PC-3 (cell line): ENCODE measurements at regions not wholly inside any gene's neighbourhood (a gene's known extent, or its start where the extent isn't known, plus 50 kb on each side); places are given as distances from the start of the nearest gene placed in this dataset.

Source experiments
- ATAC-seq: fragments of 200-7000 bp; cut with Tn5 transposase; 2 replicates; pipeline ENCODE4 v1.9.1; 2020; ENCODE audit warnings: mild to moderate bottlenecking, moderate library complexity
- BruUV-seq: library from RNA; stranded (reverse); fragments of 400-500 nt; replicated peaks from 2 replicates; lab custom pipeline; 2021; lab: Mats Ljungman, UMichigan
- CTCF ChIA-PET: fragments of 300-600 bp; sonication (Branson Sonifier 250); formaldehyde crosslinking; loops from one replicate; lab custom pipeline; 2022; ENCODE audit warnings: antibody characterized with exemption; lab: Charles Lee
- POLR2A ChIA-PET: fragments of 300-600 bp; sonication (Branson Sonifier 250); formaldehyde crosslinking; loops from one replicate; lab custom pipeline; 2022; ENCODE audit warnings: antibody characterized with exemption; ENCODE audit not compliant: unreplicated experiment; lab: Charles Lee
- DNase-seq: peaks from one replicate; pipeline ENCODE4 v3.0.0-alpha.2; 2015
- H2AFZ ChIP-seq: fragments of 300-600 bp; sonication (generic); 2 replicates; pipeline ENCODE4 v1.6.0; 2016; ENCODE audit warnings: antibody characterized with exemption, low read length
- H3F3A ChIP-seq: fragments of 300-600 bp; sonication (generic); one replicate; pipeline ENCODE4 v1.6.0; 2017; ENCODE audit warnings: antibody characterized with exemption, low read length, control low read depth, mild to moderate bottlenecking; ENCODE audit not compliant: unreplicated experiment
- H3K27ac ChIP-seq: fragments of 300-600 bp; sonication (generic); 2 replicates; pipeline ENCODE4 v1.5.1; 2016; ENCODE audit warnings: mild to moderate bottlenecking, low read length
- H3K27me3 ChIP-seq: fragments of 300-600 bp; sonication (generic); 2 replicates; pipeline ENCODE4 v1.6.1; 2016; ENCODE audit warnings: low read length, mixed read lengths
- H3K36me3 ChIP-seq: fragments of 300-600 bp; sonication (generic); 2 replicates; pipeline ENCODE4 v1.6.1; 2016; ENCODE audit warnings: low read depth, mixed run types, low read length, mixed read lengths
- H3K4me1 ChIP-seq: fragments of 300-600 bp; sonication (generic); 2 replicates; pipeline ENCODE4 v1.5.1; 2016; ENCODE audit warnings: low read length; ENCODE audit not compliant: insufficient read depth
- H3K4me2 ChIP-seq: fragments of 300-600 bp; sonication (generic); 2 replicates; pipeline ENCODE4 v1.6.0; 2016; ENCODE audit warnings: low read length
- H3K4me3 ChIP-seq: fragments of 300-600 bp; sonication (generic); 2 replicates; pipeline ENCODE4 v1.5.1; 2016; ENCODE audit warnings: mild to moderate bottlenecking, low read length, mixed read lengths
- H3K79me2 ChIP-seq: fragments of 300-600 bp; sonication (generic); 2 replicates; pipeline ENCODE4 v1.6.1; 2017; ENCODE audit warnings: low read length, mixed read lengths
- H3K9ac ChIP-seq: fragments of 300-600 bp; sonication (generic); 2 replicates; pipeline ENCODE4 v1.6.0; 2016; ENCODE audit warnings: mild to moderate bottlenecking, low read length
- H3K9me2 ChIP-seq: fragments of 300-600 bp; sonication (generic); replicated peaks from 2 replicates; pipeline ENCODE4 v1.6.1; 2016; ENCODE audit warnings: mixed run types, low read length, mixed read lengths
- H3K9me3 ChIP-seq: fragments of 300-600 bp; sonication (generic); 2 replicates; pipeline ENCODE4 v1.6.1; 2016; ENCODE audit warnings: low read length, mixed read lengths
- H4K20me1 ChIP-seq: fragments of 300-600 bp; sonication (generic); 2 replicates; pipeline ENCODE4 v1.6.1; 2016; ENCODE audit warnings: low read length, mixed read lengths
- EZH2 ChIP-seq: fragments of 300-600 bp; sonication (generic); IDR thresholded peaks from one replicate; pipeline ENCODE4 v1.6.1; 2017; ENCODE audit warnings: antibody characterized with exemption, mild to moderate bottlenecking, low read length; ENCODE audit not compliant: unreplicated experiment
- EZH2phosphoT487 ChIP-seq: fragments of 300-600 bp; sonication (generic); IDR thresholded peaks from 2 replicates; pipeline ENCODE4 v1.6.1; 2018; ENCODE audit warnings: mild to moderate bottlenecking, antibody characterized with exemption, low read length, borderline replicate concordance
- intact Hi-C: fragments of 100-400 bp; cut with micrococcal nuclease; formaldehyde crosslinking; loops from 2 replicates; pipeline ENCODE4 v1.9.0; 2023
- TF ChIP-seq, protein P1 (sequence below): fragments of 300-600 bp; sonication (generic); conservative IDR thresholded peaks from 2 replicates; pipeline ENCODE4 v1.5.1; 2017; ENCODE audit warnings: antibody characterized with exemption, low read depth, mild to moderate bottlenecking, low read length

DNA sequence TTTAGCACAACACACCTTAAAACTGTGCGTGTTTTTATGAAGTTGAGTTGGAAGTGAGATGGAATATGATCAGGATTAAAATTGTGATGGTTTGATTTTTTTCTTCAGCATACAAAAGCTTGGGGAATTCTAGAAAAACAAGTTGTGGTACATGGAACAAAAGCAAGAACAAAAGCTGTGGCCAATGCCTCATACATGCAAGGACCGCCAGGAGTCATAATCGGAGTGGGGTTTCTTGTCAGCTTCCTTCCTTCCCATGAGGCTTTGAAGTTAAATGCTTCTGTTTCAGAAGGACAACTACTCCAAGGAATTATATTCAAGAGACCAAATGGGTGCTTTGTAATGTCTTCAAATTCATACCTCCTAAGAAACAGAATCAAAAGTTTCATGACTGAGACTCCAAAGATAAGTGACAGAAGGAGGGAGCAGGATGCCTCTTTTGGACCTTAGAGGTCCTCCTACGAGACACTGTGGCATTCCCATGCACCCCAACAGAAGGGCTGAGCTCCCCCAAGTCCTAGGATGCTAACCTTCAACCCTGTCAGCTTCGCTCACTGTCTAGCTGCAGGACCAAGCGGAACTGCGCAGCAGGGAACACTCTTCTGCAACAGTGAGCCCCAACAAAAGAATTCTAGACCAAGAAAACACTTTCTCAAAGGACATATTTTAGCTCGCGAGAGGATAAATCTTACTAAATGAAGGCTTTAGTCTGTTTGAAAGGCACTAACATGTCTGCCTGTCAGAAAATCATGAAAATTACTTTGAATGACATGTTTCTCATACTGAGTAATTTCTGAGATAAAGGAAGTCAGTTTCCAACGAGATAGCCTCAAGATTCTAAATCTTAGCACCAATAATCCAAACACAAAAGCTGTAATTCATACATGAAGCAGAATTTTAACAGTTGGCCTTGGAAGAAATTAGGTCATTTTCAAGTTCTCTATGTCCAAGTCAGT lies 108.5 kb upstream of the NHSL1 start:
- Histone ChIP-seq H3K4me2 (no peak overlapping the region), H3K79me2 (no peaks in the 10 kb centered on the region)
- POLR2A ChIA-PET, result no interaction called here

DNA sequence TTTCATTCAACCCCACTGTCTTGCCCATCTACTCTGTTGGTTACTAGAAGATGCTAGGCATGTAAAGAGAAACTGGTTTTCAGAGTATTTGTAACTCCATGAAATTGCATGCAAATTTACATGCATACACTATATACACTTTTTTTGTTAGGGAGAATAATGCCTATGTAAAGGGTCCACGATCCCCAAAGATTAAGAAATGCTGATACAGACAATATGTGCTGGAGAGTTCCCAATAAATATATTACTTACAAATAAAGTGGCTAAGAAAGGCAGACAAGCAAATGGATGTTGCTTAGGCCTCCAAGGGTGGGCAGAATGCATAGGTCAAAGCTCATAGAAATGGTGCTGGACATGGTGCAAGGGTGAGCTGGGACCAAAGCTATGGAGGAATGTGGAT lies 109.6 kb upstream of the NHSL1 start:
- H2AFZ ChIP-seq, result no peak overlapping the region
- intact Hi-C loops, result no loop called here
- H3K4me1 ChIP-seq, result no peaks in the 10 kb centered on the region
- no peaks in the 10 kb centered on the region for H4K20me1 ChIP-seq
- H3K79me2 ChIP-seq, result no peaks in the 10 kb centered on the region
- DNase-seq (no peak), ATAC-seq (no peak)
- H3K27ac ChIP-seq, result no peak overlapping the region
- no peaks in the 10 kb centered on the region for H3K27me3 ChIP-seq
- BruUV-seq, result no TSS peak
- ChIA-PET CTCF (no interaction called here), POLR2A (no interaction called here)
- H3F3A ChIP-seq, result no peaks in the 10 kb centered on the region
- H3K4me2 ChIP-seq, result no peak overlapping the region
- no peak overlapping the region for H3K4me3 ChIP-seq
- H3K36me3 ChIP-seq, result no peaks in the 10 kb centered on the region
- no peak overlapping the region for H3K9ac ChIP-seq
- no peaks in the 10 kb centered on the region for H3K9me3 ChIP-seq
- no peaks in the 10 kb centered on the region for H3K9me2 ChIP-seq
- TF ChIP-seq, protein P1, sequence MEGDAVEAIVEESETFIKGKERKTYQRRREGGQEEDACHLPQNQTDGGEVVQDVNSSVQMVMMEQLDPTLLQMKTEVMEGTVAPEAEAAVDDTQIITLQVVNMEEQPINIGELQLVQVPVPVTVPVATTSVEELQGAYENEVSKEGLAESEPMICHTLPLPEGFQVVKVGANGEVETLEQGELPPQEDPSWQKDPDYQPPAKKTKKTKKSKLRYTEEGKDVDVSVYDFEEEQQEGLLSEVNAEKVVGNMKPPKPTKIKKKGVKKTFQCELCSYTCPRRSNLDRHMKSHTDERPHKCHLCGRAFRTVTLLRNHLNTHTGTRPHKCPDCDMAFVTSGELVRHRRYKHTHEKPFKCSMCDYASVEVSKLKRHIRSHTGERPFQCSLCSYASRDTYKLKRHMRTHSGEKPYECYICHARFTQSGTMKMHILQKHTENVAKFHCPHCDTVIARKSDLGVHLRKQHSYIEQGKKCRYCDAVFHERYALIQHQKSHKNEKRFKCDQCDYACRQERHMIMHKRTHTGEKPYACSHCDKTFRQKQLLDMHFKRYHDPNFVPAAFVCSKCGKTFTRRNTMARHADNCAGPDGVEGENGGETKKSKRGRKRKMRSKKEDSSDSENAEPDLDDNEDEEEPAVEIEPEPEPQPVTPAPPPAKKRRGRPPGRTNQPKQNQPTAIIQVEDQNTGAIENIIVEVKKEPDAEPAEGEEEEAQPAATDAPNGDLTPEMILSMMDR, result no peak
- TF ChIP-seq EZH2phosphoT487 (no peak), EZH2 (no peak)

More for the DNA sequence above, 108.5 kb upstream of the NHSL1 start:
- H3K27ac ChIP-seq, result no peak overlapping the region
- H3K9me3 ChIP-seq, result no peaks in the 10 kb centered on the region
- H3K4me1 ChIP-seq, result no peaks in the 10 kb centered on the region
- CTCF ChIA-PET, result no interaction called here
- ATAC-seq (no peak), DNase-seq (no peak)
- H4K20me1 ChIP-seq, result no peaks in the 10 kb centered on the region
- no peaks in the 10 kb centered on the region for H3K27me3 ChIP-seq
- TF ChIP-seq, protein P1, result no peak
- TF ChIP-seq EZH2 (no peak), EZH2phosphoT487 (no peak)
- H3K36me3 ChIP-seq, result no peaks in the 10 kb centered on the region
- H3F3A ChIP-seq, result no peaks in the 10 kb centered on the region
- intact Hi-C loops, result no loop called here
- H3K9ac ChIP-seq, result no peak overlapping the region
- H3K9me2 ChIP-seq, result no peaks in the 10 kb centered on the region
- H3K4me3 ChIP-seq, result no peak overlapping the region
- H2AFZ ChIP-seq, result no peak overlapping the region
- no TSS peak for BruUV-seq
